H1 (cell line): ENCODE measurements at regions not wholly inside any gene's neighbourhood (a gene's known extent, or its start where the extent isn't known, plus 50 kb on each side); places are given as distances from the start of the nearest gene placed in this dataset.

Experiments
- CTCF ChIA-PET: fragments of 300-600 bp; sonication (Branson Sonifier 250); formaldehyde crosslinking; loops from one replicate; lab custom pipeline; 2021; ENCODE audit not compliant: partially characterized antibody; lab: Charles Lee
- POLR2A ChIA-PET: fragments of 300-600 bp; sonication (Branson Sonifier 250); formaldehyde crosslinking; loops from one replicate; lab custom pipeline; 2021; ENCODE audit warnings: inconsistent platforms; ENCODE audit not compliant: partially characterized antibody; lab: Charles Lee
- DNase-seq, 2 experiments: peaks; one replicate each; pipeline versions ENCODE4 v3.0.0 to v3.0.0-alpha.2; 2010 to 2022; ENCODE audit warnings: low spot score in 2 of 2, low read depth in 1 of 2, mixed read lengths in 1 of 2
- FAIRE-seq: peaks from 2 replicates; lab custom pipeline; 2011; peaks lifted over from hg19 to GRCh38; lab: Jason Lieb, UNC
- H2AFZ ChIP-seq: 2 replicates; pipeline ENCODE4 v1.8.1; 2012; ENCODE audit warnings: low read length, inconsistent platforms
- H2AK5ac ChIP-seq: 2 replicates; pipeline ENCODE4 v1.6.1; 2013; ENCODE audit warnings: low read depth, low read length
- H2BK120ac ChIP-seq: replicated peaks from 2 replicates; pipeline ENCODE3; 2013; ENCODE audit warnings: low read depth, low read length, inconsistent platforms
- H2BK12ac ChIP-seq: 2 replicates; pipeline ENCODE4 v1.6.1; 2013; ENCODE audit warnings: low read depth, low read length
- H2BK15ac ChIP-seq: 2 replicates; pipeline ENCODE4 v1.6.1; 2013; ENCODE audit warnings: low read length
- H2BK20ac ChIP-seq: 2 replicates; pipeline ENCODE4 v1.6.1; 2013; ENCODE audit warnings: low read length
- H2BK5ac ChIP-seq: 2 replicates; pipeline ENCODE4 v1.6.1; 2013; ENCODE audit warnings: low read depth, low read length
- H3K14ac ChIP-seq: 2 replicates; pipeline ENCODE4 v1.6.1; 2013; ENCODE audit warnings: inconsistent platforms; ENCODE audit not compliant: insufficient read length
- H3K18ac ChIP-seq: 2 replicates; pipeline ENCODE4 v1.6.1; 2013; ENCODE audit warnings: low read length; ENCODE audit errors: extremely low read depth
- H3K23ac ChIP-seq: 2 replicates; pipeline ENCODE4 v1.6.1; 2013; ENCODE audit warnings: inconsistent platforms; ENCODE audit not compliant: insufficient read length
- H3K23me2 ChIP-seq: 2 replicates; pipeline ENCODE4 v1.6.1; 2013; ENCODE audit warnings: low read depth, low read length
- H3K27ac ChIP-seq: 2 replicates; pipeline ENCODE4 v1.6.1; 2011; ENCODE audit warnings: low read depth, low read length, inconsistent platforms
- H3K27me3 ChIP-seq, 4 experiments: replicated peaks in 1 of 4; 1 replicate in 1 of 4; 2 replicates in 3 of 4; pipeline versions ENCODE4 v1.6.1 to v1.8.1; 2011 to 2013; ENCODE audit warnings: low read length in 3 of 4, mild to moderate bottlenecking in 3 of 4, inconsistent platforms in 2 of 4, mixed read lengths in 2 of 4, moderate library complexity in 1 of 4; ENCODE audit not compliant: control insufficient read depth in 3 of 4, insufficient read depth in 3 of 4; ENCODE audit errors: extremely low read depth in 1 of 4
- H3K36me3 ChIP-seq, 4 experiments: 2 replicates each; pipeline versions ENCODE4 v1.6.1 to v1.8.1; 2011 to 2013; ENCODE audit warnings: mild to moderate bottlenecking in 4 of 4, low read length in 3 of 4, moderate library complexity in 2 of 4, control low read depth in 1 of 4, inconsistent platforms in 1 of 4; ENCODE audit not compliant: insufficient read depth in 4 of 4, control insufficient read depth in 2 of 4
- H3K4ac ChIP-seq: replicated peaks from 2 replicates; pipeline ENCODE3; 2013; ENCODE audit warnings: low read length, low read depth, mixed read lengths, inconsistent platforms; ENCODE audit not compliant: insufficient read length
- H3K4me1 ChIP-seq, 4 experiments: replicated peaks in 1 of 4; 1 replicate in 1 of 4; 2 replicates in 3 of 4; pipeline versions ENCODE4 v1.6.1 to v1.8.1; 2011 to 2013; ENCODE audit warnings: low read length in 3 of 4, inconsistent platforms in 2 of 4, mixed read lengths in 1 of 4; ENCODE audit not compliant: insufficient read depth in 4 of 4, control insufficient read depth in 3 of 4
- H3K4me2 ChIP-seq, 2 experiments: 2 replicates each; pipeline versions ENCODE4 v1.6.1 to v1.8.1; 2011 to 2013; ENCODE audit warnings: low read depth in 2 of 2, low read length in 2 of 2, control low read depth in 1 of 2, inconsistent platforms in 1 of 2, mild to moderate bottlenecking in 1 of 2; ENCODE audit not compliant: insufficient read depth in 1 of 2
- H3K4me3 ChIP-seq, 4 experiments: fragments of 200-600, 300-600 bp in 1 of 4; sonication (generic), shearing (Covaris generic), sonication (Bioruptor Twin) in 1 of 4; 2 replicates each; pipeline versions ENCODE4 v1.5.1 to v1.8.1; 2011 to 2016; ENCODE audit warnings: low read length in 4 of 4, low read depth in 3 of 4, control low read depth in 2 of 4, inconsistent platforms in 2 of 4, mild to moderate bottlenecking in 2 of 4, mixed read lengths in 1 of 4, moderate library complexity in 1 of 4; ENCODE audit not compliant: insufficient read depth in 2 of 4; ENCODE audit errors: extremely low read depth in 1 of 4
- H3K56ac ChIP-seq: replicated peaks from 2 replicates; pipeline ENCODE3; 2013; ENCODE audit warnings: low read depth, mild to moderate bottlenecking, mixed read lengths, low read length, inconsistent platforms; ENCODE audit not compliant: insufficient read length
- H3K79me1 ChIP-seq: 2 replicates; pipeline ENCODE4 v1.6.1; 2013; ENCODE audit warnings: low read depth, low read length, control low read depth
- H3K79me2 ChIP-seq, 2 experiments: 2 replicates each; pipeline versions ENCODE4 v1.6.1 to v1.8.1; 2012 to 2013; ENCODE audit warnings: low read length in 2 of 2, mild to moderate bottlenecking in 2 of 2, inconsistent platforms in 1 of 2; ENCODE audit not compliant: insufficient read depth in 2 of 2, control insufficient read depth in 1 of 2
- H3K9ac ChIP-seq, 4 experiments: replicated peaks in 1 of 4; 1 replicate in 1 of 4; 2 replicates in 3 of 4; pipeline versions ENCODE4 v1.6.1 to v1.8.1; 2011 to 2013; ENCODE audit warnings: low read depth in 3 of 4, low read length in 3 of 4, control low read depth in 2 of 4, mild to moderate bottlenecking in 2 of 4, moderate library complexity in 2 of 4, inconsistent platforms in 1 of 4; ENCODE audit errors: extremely low read depth in 1 of 4
- H3K9me3 ChIP-seq, 2 experiments: 2 replicates each; pipeline versions ENCODE4 v1.6.1 to v1.8.1; 2012 to 2013; ENCODE audit warnings: mild to moderate bottlenecking in 2 of 2, moderate library complexity in 2 of 2, control low read depth in 1 of 2, inconsistent platforms in 1 of 2, low read depth in 1 of 2, low read length in 1 of 2, mixed read lengths in 1 of 2; ENCODE audit not compliant: insufficient read depth in 2 of 2
- H4K20me1 ChIP-seq, 2 experiments: replicated peaks in 1 of 2; 2 replicates each; pipeline versions ENCODE3 to v1.8.1; 2011 to 2013; ENCODE audit warnings: inconsistent platforms in 2 of 2, low read length in 2 of 2, mild to moderate bottlenecking in 1 of 2; ENCODE audit not compliant: insufficient read depth in 2 of 2, control insufficient read depth in 1 of 2
- H4K5ac ChIP-seq: 2 replicates; pipeline ENCODE4 v1.6.1; 2013; ENCODE audit warnings: low read length, low read depth, mixed read lengths, inconsistent platforms; ENCODE audit not compliant: insufficient read length
- H4K8ac ChIP-seq: 2 replicates; pipeline ENCODE4 v1.8.0; 2013; ENCODE audit warnings: mild to moderate bottlenecking, moderate library complexity, low read length, inconsistent platforms; ENCODE audit not compliant: insufficient read depth; ENCODE audit errors: extremely low read depth
- H4K91ac ChIP-seq: replicated peaks from 2 replicates; pipeline ENCODE3; 2013; ENCODE audit warnings: low read length, mixed read lengths, inconsistent platforms; ENCODE audit not compliant: insufficient read length
- ATF2 ChIP-seq: IDR thresholded peaks from 2 replicates; pipeline ENCODE4 v1.6.1; 2012; ENCODE audit warnings: low read length, inconsistent platforms
- BCL11A ChIP-seq, 2 experiments: IDR thresholded peaks; one replicate each; pipeline ENCODE4 v1.6.1; 2011; ENCODE audit warnings: low read depth in 2 of 2, low read length in 2 of 2, mild to moderate bottlenecking in 2 of 2
- BRCA1 ChIP-seq: IDR thresholded peaks from 2 replicates; pipeline ENCODE4 v1.6.1; 2012; ENCODE audit warnings: low read depth, low read length, improper control_type of control experiment
- HDAC6 ChIP-seq: IDR thresholded peaks from one replicate; pipeline ENCODE4 v1.7.1; 2012; ENCODE audit warnings: low read depth, mild to moderate bottlenecking, inconsistent platforms, low read length, moderate library complexity
- NRF1 ChIP-seq: IDR thresholded peaks from 2 replicates; pipeline ENCODE4 v1.6.1; 2011; ENCODE audit warnings: mild to moderate bottlenecking, low read depth, low read length, improper control_type of control experiment
- RAD21 ChIP-seq, 2 experiments: IDR thresholded peaks in 1 of 2; conservative IDR thresholded peaks in 1 of 2; 2 replicates each; pipeline ENCODE4 v1.6.1; 2011; ENCODE audit warnings: low read depth in 2 of 2, low read length in 2 of 2, improper control_type of control experiment in 1 of 2, inconsistent platforms in 1 of 2, mild to moderate bottlenecking in 1 of 2, moderate library complexity in 1 of 2
- SUZ12 ChIP-seq: fragments of 200-600 bp; sonication (generic); IDR thresholded peaks from 2 replicates; pipeline ENCODE4 v1.6.1; 2012; ENCODE audit warnings: mild to moderate bottlenecking, inconsistent platforms, low read length, moderate library complexity, mixed read lengths
- TBP ChIP-seq: IDR thresholded peaks from 2 replicates; pipeline ENCODE4 v1.6.1; 2011; ENCODE audit warnings: low read depth, low read length, improper control_type of control experiment
- TEAD4 ChIP-seq: IDR thresholded peaks from 2 replicates; pipeline ENCODE4 v1.6.1; 2012; ENCODE audit warnings: low read depth, low read length, inconsistent platforms, mixed read lengths
- YY1 ChIP-seq: IDR thresholded peaks from 2 replicates; pipeline ENCODE4 v1.6.1; 2011; ENCODE audit warnings: low read depth, mild to moderate bottlenecking, low read length
- WGBS, 2 experiments: shearing (Covaris generic) in 1 of 2; methylation state at CpG; one replicate each; pipeline versions ENCODE4 v1.1.6 to v1.1.7; 2013 to 2015; ENCODE audit warnings: low lambda C conversion rate in 2 of 2, mixed read lengths in 2 of 2, inconsistent platforms in 1 of 2, low coverage in 1 of 2, missing lambda C conversion rate in 1 of 2; ENCODE audit not compliant: insufficient replicate concordance in 2 of 2, insufficient coverage in 1 of 2, insufficient read length in 1 of 2; ENCODE audit errors: extremely low coverage in 1 of 2, missing lambda C conversion rate in 1 of 2; 5-methylcytosine and 5-hydroxymethylcytosine counted together

GRCh38 chr10:91726355-91726754 is 71.9 kb upstream of the TNKS2 start:
- H3K23ac ChIP-seq: no peak overlapping the region
- H3K18ac ChIP-seq: no peak overlapping the region
- TF ChIP-seq SUZ12: no peak
- TF ChIP-seq YY1: no peak
- TF ChIP-seq ATF2: no peak
- TF ChIP-seq TBP: no peak
- no peak for TF ChIP-seq BRCA1
- TF ChIP-seq BCL11A (IDR thresholded peaks at IDR 0.05; ENCODE audit: low read depth in 2 of 2, low read length in 2 of 2): no peak
- no peak for TF ChIP-seq HDAC6
- no peak for TF ChIP-seq TEAD4
- no peak for TF ChIP-seq RAD21 (IDR thresholded peaks at IDR 0.05 in 1 of 2, conservative IDR thresholded peaks at IDR 0.05 in 1 of 2; ENCODE audit: low read depth in 2 of 2, low read length in 2 of 2)
- no peak for TF ChIP-seq NRF1
- peaks cover 0 to 2% (median 0%) of the 10 kb centered on the region in 4 experiments; a peak in 1 of 7 replicates for H3K27me3 ChIP-seq
- H3K27ac ChIP-seq: no peak overlapping the region
- no peak overlapping the region for H2BK120ac ChIP-seq
- H3K9ac ChIP-seq: no peak overlapping the region
- no peak overlapping the region for H2BK12ac ChIP-seq
- no peaks in the 10 kb centered on the region for H3K9me3 ChIP-seq
- FAIRE-seq: no peak
- H3K4me2 ChIP-seq: no peak overlapping the region
- H3K14ac ChIP-seq: no peak overlapping the region
- no peaks in the 10 kb centered on the region for H4K20me1 ChIP-seq
- no peak overlapping the region for H2BK20ac ChIP-seq
- H3K56ac ChIP-seq: no peak overlapping the region
- H3K23me2 ChIP-seq: no peaks in the 10 kb centered on the region
- no peak overlapping the region for H4K8ac ChIP-seq
- H2AK5ac ChIP-seq: no peak overlapping the region
- CTCF ChIA-PET: interaction anchor here (0.7 kb wide), 1 partner anchor 91 kb away, joined by 4 read pairs; no protein-coding TSS in a partner anchor
- POLR2A ChIA-PET: no interaction called here
- no peak overlapping the region for H2AFZ ChIP-seq
- H2BK15ac ChIP-seq: no peak overlapping the region
- H4K91ac ChIP-seq: no peak overlapping the region
- H3K79me2 ChIP-seq: no peaks in the 10 kb centered on the region
- no peaks in the 10 kb centered on the region for H3K36me3 ChIP-seq
- H3K4me1 ChIP-seq: no peaks in the 10 kb centered on the region
- H3K4me3 ChIP-seq: no peak overlapping the region
- WGBS, 2 experiments: 86% methylated on average over 2 of the region's 2 CpGs; no CpG with 5 or more reads in 1 of the 2 experiments
- no peak overlapping the region for H4K5ac ChIP-seq
- H3K4ac ChIP-seq: no peak overlapping the region
- H2BK5ac ChIP-seq: no peak overlapping the region
- no peaks in the 10 kb centered on the region for H3K79me1 ChIP-seq
- no peak for DNase-seq
